ENCODE measurements at regions not wholly inside any gene's neighbourhood (a gene's known extent, or its start where the extent isn't known, plus 50 kb on each side); places are given as distances from the start of the nearest gene placed in this dataset.

GRCh38 chr10:23869548-23869947 is 339.4 kb upstream of the KIAA1217 start:
- TF ChIP-seq EP300 (IDR thresholded peaks at IDR 0.05; ENCODE audit: borderline replicate concordance) (no peak), ZBTB7A (IDR thresholded peaks at IDR 0.05; ENCODE audit: low read depth) (no peak), YY1 (IDR thresholded peaks at IDR 0.05; ENCODE audit: low read depth) (no peak), CEBPB (IDR thresholded peaks at IDR 0.05) (no peak)

Measured in Ishikawa (cell line).